ENCODE measurements at regions not wholly inside any gene's neighbourhood (a gene's known extent, or its start where the extent isn't known, plus 50 kb on each side); places are given as distances from the start of the nearest gene placed in this dataset.

DNA sequence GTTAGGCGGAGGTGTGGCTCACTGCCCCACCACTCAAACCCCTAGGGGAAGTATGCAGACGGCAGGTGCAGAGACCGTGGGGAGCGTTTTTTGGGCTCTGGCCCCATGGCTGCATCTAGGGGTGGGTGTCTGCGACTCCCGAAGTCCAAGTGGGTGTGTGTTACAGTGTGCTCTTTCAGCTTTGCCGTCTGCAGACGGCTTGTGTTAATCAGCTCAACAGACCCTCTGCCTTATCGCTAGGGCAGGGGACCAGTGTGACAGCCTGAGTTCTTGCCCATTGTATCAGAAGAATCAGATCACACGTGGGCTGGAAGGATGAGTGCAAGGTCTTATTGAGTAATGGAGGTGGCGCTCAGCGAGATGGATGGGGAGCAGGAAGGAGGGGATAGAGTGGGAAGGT is 162.8 kb downstream of the ENC1 start:
- Histone ChIP-seq H3K27me3 (ENCODE audit: insufficient read depth in 3 of 3, low read length in 2 of 3) (no peaks in the 10 kb centered on the region), H3K27ac (no peak overlapping the region), H3K4me1 (no peaks in the 10 kb centered on the region), H3K36me3 (ENCODE audit: insufficient read depth in 1 of 2, low read depth in 1 of 2) (no peaks in the 10 kb centered on the region), H3K4me3 (no peak overlapping the region), H3K9me3 (no peaks in the 10 kb centered on the region)
- ATAC-seq = no peak
- TF ChIP-seq, protein P1, sequence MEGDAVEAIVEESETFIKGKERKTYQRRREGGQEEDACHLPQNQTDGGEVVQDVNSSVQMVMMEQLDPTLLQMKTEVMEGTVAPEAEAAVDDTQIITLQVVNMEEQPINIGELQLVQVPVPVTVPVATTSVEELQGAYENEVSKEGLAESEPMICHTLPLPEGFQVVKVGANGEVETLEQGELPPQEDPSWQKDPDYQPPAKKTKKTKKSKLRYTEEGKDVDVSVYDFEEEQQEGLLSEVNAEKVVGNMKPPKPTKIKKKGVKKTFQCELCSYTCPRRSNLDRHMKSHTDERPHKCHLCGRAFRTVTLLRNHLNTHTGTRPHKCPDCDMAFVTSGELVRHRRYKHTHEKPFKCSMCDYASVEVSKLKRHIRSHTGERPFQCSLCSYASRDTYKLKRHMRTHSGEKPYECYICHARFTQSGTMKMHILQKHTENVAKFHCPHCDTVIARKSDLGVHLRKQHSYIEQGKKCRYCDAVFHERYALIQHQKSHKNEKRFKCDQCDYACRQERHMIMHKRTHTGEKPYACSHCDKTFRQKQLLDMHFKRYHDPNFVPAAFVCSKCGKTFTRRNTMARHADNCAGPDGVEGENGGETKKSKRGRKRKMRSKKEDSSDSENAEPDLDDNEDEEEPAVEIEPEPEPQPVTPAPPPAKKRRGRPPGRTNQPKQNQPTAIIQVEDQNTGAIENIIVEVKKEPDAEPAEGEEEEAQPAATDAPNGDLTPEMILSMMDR (IDR thresholded peaks at IDR 0.05) = no peak
- 86 to 87% (median 87%) methylated on average over 12 of the region's 12 CpGs for WGBS, 3 donors
- no peak for DNase-seq
- intact Hi-C loops (cut with DNase I) = no loop called here

DNA sequence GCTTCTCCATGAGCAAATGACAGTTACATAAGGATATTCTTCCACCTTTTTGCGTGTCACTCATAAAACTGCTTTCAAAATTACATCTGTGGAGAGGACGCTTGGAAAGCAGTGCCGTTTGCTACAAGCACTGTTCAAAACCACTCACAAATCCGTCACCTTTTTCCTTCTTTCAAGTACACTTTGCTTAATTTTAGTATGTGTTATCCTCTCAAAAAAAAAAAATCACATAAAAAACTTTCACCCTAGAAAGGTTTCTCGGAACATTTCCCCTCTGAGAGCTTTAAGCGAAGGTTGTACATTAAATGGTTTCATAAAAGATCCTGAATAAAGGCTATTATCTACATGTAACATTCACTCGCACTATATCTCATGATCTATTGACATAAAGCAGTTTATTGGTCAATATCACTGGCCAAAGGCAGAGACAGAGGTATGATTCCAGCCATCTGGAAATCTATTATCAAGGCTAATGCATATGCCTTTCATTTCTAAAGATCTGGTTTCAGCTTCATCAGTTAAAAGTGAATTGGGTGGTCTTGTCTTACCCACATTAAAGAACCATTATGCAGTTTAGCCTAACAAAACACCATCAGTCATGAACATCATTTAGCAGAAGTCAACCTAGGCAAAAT is 163.6 kb downstream of the ENC1 start:
- no peak for ATAC-seq
- TF ChIP-seq, protein P1 (IDR thresholded peaks at IDR 0.05) = no peak
- Histone ChIP-seq H3K27ac (no peak overlapping the region), H3K27me3 (ENCODE audit: insufficient read depth in 3 of 3, low read length in 2 of 3) (no peaks in the 10 kb centered on the region), H3K36me3 (ENCODE audit: insufficient read depth in 1 of 2, low read depth in 1 of 2) (no peaks in the 10 kb centered on the region), H3K4me1 (no peaks in the 10 kb centered on the region), H3K9me3 (no peaks in the 10 kb centered on the region), H3K4me3 (no peak overlapping the region)
- intact Hi-C loops (cut with DNase I) = no loop called here
- no peak for DNase-seq
- 90 to 96% (median 94%) methylated on average over 7 of the region's 7 CpGs for WGBS, 3 donors

DNA sequence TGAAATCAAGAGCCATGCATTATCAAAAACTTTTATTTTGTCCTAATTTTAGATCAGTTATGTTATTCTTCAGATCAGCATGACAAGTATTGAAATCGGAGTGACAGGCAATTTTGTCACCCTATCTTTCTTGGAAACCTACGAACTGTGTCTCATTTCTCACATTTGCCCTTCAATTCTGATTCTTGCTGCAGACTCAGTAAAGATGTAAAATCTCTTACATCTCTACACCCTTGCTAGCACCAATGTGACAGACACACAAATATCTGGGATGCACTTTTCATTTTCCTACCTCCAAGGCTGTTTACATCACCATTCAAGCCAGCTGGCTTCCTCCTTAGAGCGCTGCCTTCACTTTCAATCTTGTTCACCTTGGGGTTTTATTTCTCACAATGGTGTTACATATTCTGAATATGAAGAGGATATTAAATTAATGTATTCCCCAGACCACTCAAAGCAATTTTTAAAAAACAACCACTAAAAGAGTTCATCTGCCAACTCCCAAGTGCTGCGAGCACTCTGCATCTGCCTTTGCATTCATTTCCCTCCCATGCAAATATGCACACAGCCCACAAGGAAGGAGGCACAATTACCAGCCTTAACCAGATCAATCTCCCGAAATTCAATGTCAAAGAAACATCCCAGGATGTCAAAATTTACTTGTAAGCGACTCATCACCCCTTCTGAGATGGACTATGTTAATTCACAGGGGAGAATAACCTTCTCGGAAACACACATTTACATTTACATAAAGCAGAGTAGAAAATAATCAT is 164.3 kb downstream of the ENC1 start:
- Histone ChIP-seq H3K27me3 (ENCODE audit: insufficient read depth in 3 of 3, low read length in 2 of 3) (no peaks in the 10 kb centered on the region), H3K9me3 (no peaks in the 10 kb centered on the region), H3K27ac (no peak overlapping the region), H3K4me3 (no peak overlapping the region), H3K36me3 (ENCODE audit: insufficient read depth in 1 of 2, low read depth in 1 of 2) (no peaks in the 10 kb centered on the region), H3K4me1 (no peaks in the 10 kb centered on the region)
- TF ChIP-seq, protein P1 (IDR thresholded peaks at IDR 0.05) = no peak
- intact Hi-C loops (cut with DNase I) = no loop called here
- DNase-seq (no peak), ATAC-seq (no peak)
- WGBS, 3 donors = 75 to 78% (median 77%) methylated on average over 7 of the region's 7 CpGs

DNA sequence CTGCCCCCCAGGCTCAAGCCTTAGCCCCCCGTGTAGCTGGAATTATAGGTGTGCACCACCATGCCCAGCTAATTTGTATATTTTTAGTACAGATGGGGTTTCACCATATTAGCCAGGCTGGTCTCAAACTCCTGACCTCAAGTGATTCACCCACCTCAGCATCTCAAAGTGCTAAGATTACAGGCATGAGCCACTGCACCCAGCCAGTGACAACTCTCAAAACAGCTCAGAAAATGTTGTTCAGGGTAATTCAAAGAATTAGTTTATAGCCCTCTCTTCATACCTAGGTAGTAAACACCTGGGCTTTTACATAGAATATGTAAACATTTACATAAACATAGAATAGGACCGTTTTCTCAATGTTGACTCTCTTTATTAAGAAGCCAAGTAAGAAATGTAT is 168.7 kb downstream of the ENC1 start:
- H3K9me3 ChIP-seq = no peaks in the 10 kb centered on the region
- H3K4me3 ChIP-seq = no peak overlapping the region
- ATAC-seq (no peak), DNase-seq (no peak)
- no peak overlapping the region for H3K27ac ChIP-seq
- H3K4me1 ChIP-seq = no peaks in the 10 kb centered on the region
- intact Hi-C loops (cut with DNase I) = no loop called here
- H3K27me3 ChIP-seq (ENCODE audit: insufficient read depth in 3 of 3, low read length in 2 of 3) = no peaks in the 10 kb centered on the region
- TF ChIP-seq, protein P1 (IDR thresholded peaks at IDR 0.05) = no peak
- H3K36me3 ChIP-seq (ENCODE audit: insufficient read depth in 1 of 2, low read depth in 1 of 2) = no peaks in the 10 kb centered on the region
- 88 to 93% (median 92%) methylated on average over 2 of the region's 2 CpGs for WGBS, 3 donors
